ENCODE measurements at regions not wholly inside any gene's neighbourhood (a gene's known extent, or its start where the extent isn't known, plus 50 kb on each side); places are given as distances from the start of the nearest gene placed in this dataset.

DNA sequence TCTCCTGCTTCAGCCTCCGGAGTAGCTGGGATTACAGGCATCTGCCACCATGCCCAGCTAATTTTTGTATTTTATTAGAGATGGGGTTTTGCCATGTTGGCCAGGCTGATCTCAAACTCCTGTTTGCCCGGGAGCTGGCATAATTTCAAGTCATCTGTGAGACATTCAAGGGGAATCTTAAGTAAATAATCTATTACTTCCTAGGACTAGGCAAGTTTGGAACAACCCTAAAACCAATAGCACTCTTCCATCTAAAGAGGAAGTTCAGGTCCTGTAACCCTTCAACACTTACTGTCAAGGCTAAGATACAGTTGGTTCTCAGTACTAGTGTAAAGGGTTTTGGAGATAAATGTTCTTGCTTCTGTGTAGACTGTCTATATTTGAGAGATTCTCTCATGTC, 267.8 kb upstream of the IRAK1BP1 start:
- TF ChIP-seq POLR2A (IDR thresholded peaks at IDR 0.05) = no peak
- TF ChIP-seq, protein P1, sequence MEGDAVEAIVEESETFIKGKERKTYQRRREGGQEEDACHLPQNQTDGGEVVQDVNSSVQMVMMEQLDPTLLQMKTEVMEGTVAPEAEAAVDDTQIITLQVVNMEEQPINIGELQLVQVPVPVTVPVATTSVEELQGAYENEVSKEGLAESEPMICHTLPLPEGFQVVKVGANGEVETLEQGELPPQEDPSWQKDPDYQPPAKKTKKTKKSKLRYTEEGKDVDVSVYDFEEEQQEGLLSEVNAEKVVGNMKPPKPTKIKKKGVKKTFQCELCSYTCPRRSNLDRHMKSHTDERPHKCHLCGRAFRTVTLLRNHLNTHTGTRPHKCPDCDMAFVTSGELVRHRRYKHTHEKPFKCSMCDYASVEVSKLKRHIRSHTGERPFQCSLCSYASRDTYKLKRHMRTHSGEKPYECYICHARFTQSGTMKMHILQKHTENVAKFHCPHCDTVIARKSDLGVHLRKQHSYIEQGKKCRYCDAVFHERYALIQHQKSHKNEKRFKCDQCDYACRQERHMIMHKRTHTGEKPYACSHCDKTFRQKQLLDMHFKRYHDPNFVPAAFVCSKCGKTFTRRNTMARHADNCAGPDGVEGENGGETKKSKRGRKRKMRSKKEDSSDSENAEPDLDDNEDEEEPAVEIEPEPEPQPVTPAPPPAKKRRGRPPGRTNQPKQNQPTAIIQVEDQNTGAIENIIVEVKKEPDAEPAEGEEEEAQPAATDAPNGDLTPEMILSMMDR (IDR thresholded peaks at IDR 0.05) = no peak

All from suprapubic skin (tissue), 3 donors.